CD14-positive monocyte (primary cell): ENCODE measurements at regions not wholly inside any gene's neighbourhood (a gene's known extent, or its start where the extent isn't known, plus 50 kb on each side); places are given as distances from the start of the nearest gene placed in this dataset.

Experiments
- DNase-seq, 3 donors: peaks; one replicate each; pipeline ENCODE4 v3.0.0-alpha.2; 2011 to 2022
- H2AFZ ChIP-seq: 2 replicates; pipeline ENCODE4 v1.6.0; 2012; ENCODE audit warnings: mild to moderate bottlenecking, low read depth, low read length, inconsistent platforms; ENCODE audit not compliant: insufficient read depth, poor library complexity, severe bottlenecking
- H3K27ac ChIP-seq, 2 donors: 1 replicate in 1 of 2; 2 replicates in 1 of 2; pipeline ENCODE4 v1.5.1; 2012 to 2013; ENCODE audit warnings: low read length in 2 of 2, control low read depth in 1 of 2, inconsistent platforms in 1 of 2, low read depth in 1 of 2, mild to moderate bottlenecking in 1 of 2
- H3K27me3 ChIP-seq, 2 donors: one replicate each; pipeline versions ENCODE4 v1.6.0 to v1.6.1; 2011 to 2013; ENCODE audit warnings: low read length in 2 of 2; ENCODE audit not compliant: control insufficient read depth in 2 of 2, insufficient read depth in 2 of 2
- H3K36me3 ChIP-seq, 2 donors: replicated peaks in 1 of 2; 1 replicate in 1 of 2; 2 replicates in 1 of 2; pipeline versions ENCODE4 v1.5.1 to v1.6.1; 2012 to 2013; ENCODE audit warnings: low read length in 2 of 2, control low read depth in 1 of 2, inconsistent platforms in 1 of 2, mild to moderate bottlenecking in 1 of 2; ENCODE audit not compliant: insufficient read depth in 2 of 2, control insufficient read depth in 1 of 2
- H3K4me1 ChIP-seq, 2 donors: 1 replicate in 1 of 2; 2 replicates in 1 of 2; pipeline versions ENCODE4 v1.5.1 to v1.6.1; 2012 to 2013; ENCODE audit warnings: low read length in 2 of 2, control low read depth in 1 of 2, inconsistent platforms in 1 of 2, mild to moderate bottlenecking in 1 of 2, moderate library complexity in 1 of 2; ENCODE audit not compliant: insufficient read depth in 2 of 2, control insufficient read depth in 1 of 2
- H3K4me2 ChIP-seq: replicated peaks from 2 replicates; pipeline ENCODE3; 2012; ENCODE audit warnings: low read length, moderate library complexity, mild to moderate bottlenecking; ENCODE audit not compliant: poor library complexity, severe bottlenecking; ENCODE audit errors: extremely low read depth
- H3K4me3 ChIP-seq, 3 experiments: fragments of 200-600 bp in 1 of 3; sonication (generic) in 1 of 3; replicated peaks in 1 of 3; 1 replicate in 2 of 3; 2 replicates in 1 of 3; pipeline ENCODE4 v1.5.1; 2011 to 2013; ENCODE audit warnings: low read length in 3 of 3, mild to moderate bottlenecking in 3 of 3, control low read depth in 2 of 3, low read depth in 2 of 3, inconsistent platforms in 1 of 3, moderate library complexity in 1 of 3
- H3K79me2 ChIP-seq: 2 replicates; pipeline ENCODE4 v1.6.0; 2012; ENCODE audit warnings: mild to moderate bottlenecking, control low read depth, inconsistent platforms, low read length, moderate library complexity; ENCODE audit not compliant: insufficient read depth
- H3K9ac ChIP-seq: 2 replicates; pipeline ENCODE4 v1.6.0; 2017; ENCODE audit warnings: low read length, mild to moderate bottlenecking; ENCODE audit not compliant: insufficient read depth, poor library complexity, severe bottlenecking
- H3K9me3 ChIP-seq, 2 donors: replicated peaks in 1 of 2; 1 replicate in 1 of 2; 2 replicates in 1 of 2; pipeline versions ENCODE4 v1.5.1 to v1.6.1; 2012 to 2013; ENCODE audit warnings: low read length in 2 of 2, control low read depth in 1 of 2; ENCODE audit not compliant: control insufficient read depth in 1 of 2, insufficient read depth in 1 of 2
- H4K20me1 ChIP-seq: 2 replicates; pipeline ENCODE4 v1.6.0; 2012; ENCODE audit warnings: mild to moderate bottlenecking, low read length, control low read depth, moderate library complexity; ENCODE audit not compliant: insufficient read depth
- H3K27ac Mint-ChIP-seq, 7 donors: one replicate each; pipeline ENCODE4 v1.8.0; 2020; ENCODE audit warnings: mild to moderate bottlenecking in 7 of 7, mixed read lengths in 7 of 7, moderate library complexity in 6 of 7, inconsistent platforms in 2 of 7
- H3K27me3 Mint-ChIP-seq, 3 donors: one replicate each; pipeline ENCODE4 v1.8.0; 2021 to 2022; ENCODE audit warnings: low read depth in 3 of 3, mild to moderate bottlenecking in 3 of 3, mixed read lengths in 3 of 3, moderate library complexity in 3 of 3, inconsistent platforms in 1 of 3
- H3K36me3 Mint-ChIP-seq, 2 donors: one replicate each; pipeline ENCODE4 v1.8.0; 2020; ENCODE audit warnings: mixed read lengths in 2 of 2, inconsistent platforms in 1 of 2, mild to moderate bottlenecking in 1 of 2
- H3K4me1 Mint-ChIP-seq: one replicate; pipeline ENCODE4 v1.8.0; 2020; ENCODE audit warnings: mild to moderate bottlenecking, mixed read lengths
- H3K4me3 Mint-ChIP-seq, 2 donors: one replicate each; pipeline ENCODE4 v1.8.0; 2020; ENCODE audit warnings: mild to moderate bottlenecking in 2 of 2, mixed read lengths in 2 of 2, moderate library complexity in 1 of 2
- H3K9me3 Mint-ChIP-seq, 7 donors: one replicate each; pipeline ENCODE4 v1.8.0; 2020 to 2022; ENCODE audit warnings: mixed read lengths in 7 of 7, mild to moderate bottlenecking in 6 of 7, moderate library complexity in 6 of 7, inconsistent platforms in 2 of 7
- CTCF ChIP-seq: fragments of 200-600 bp; IDR thresholded peaks from one replicate; pipeline ENCODE4 v1.8.0; 2022; ENCODE audit warnings: antibody characterized with exemption, mild to moderate bottlenecking
- WGBS: methylation state at CpG from one replicate; pipeline ENCODE4 v1.1.5; 2013; ENCODE audit warnings: missing lambda C conversion rate; ENCODE audit not compliant: insufficient coverage; 5-methylcytosine and 5-hydroxymethylcytosine counted together
- intact Hi-C, 2 donors: fragments of 100-400 bp; cut with micrococcal nuclease; formaldehyde crosslinking; loops; one replicate each; pipeline versions ENCODE4 v1.15.0 to v1.15.1; 2023

GRCh38 chr1:193707271-193708021 lies 521.0 kb upstream of the B3GALT2 start:
- Histone ChIP-seq H3K4me3 (no peak overlapping the region), H3K79me2 (no peaks in the 10 kb centered on the region), H3K27me3 (no peaks in the 10 kb centered on the region), H3K9ac (no peak overlapping the region), H3K9me3 (no peaks in the 10 kb centered on the region), H4K20me1 (no peaks in the 10 kb centered on the region), H3K4me2 (no peak overlapping the region), H2AFZ (no peak overlapping the region), H3K36me3 (no peaks in the 10 kb centered on the region), H3K4me1 (no peaks in the 10 kb centered on the region), H3K27ac (no peak overlapping the region)
- Mint-ChIP-seq H3K9me3 (peaks cover 0 to 8% (median 2%) of the 10 kb centered on the region in 7 donors), H3K4me1 (no peaks in the 10 kb centered on the region), H3K4me3 (no peak overlapping the region), H3K27ac (no peak overlapping the region), H3K36me3 (no peaks in the 10 kb centered on the region), H3K27me3 (peaks cover 0 to 2% (median 0%) of the 10 kb centered on the region in 3 donors)
- TF ChIP-seq CTCF, result no peak
- DNase-seq, result no peak
- intact Hi-C loops, result no loop called here
- no CpG with 5 or more reads among the region's 2 CpGs for WGBS

- intact Hi-C loops, result no loop called here
- no peaks in the 10 kb centered on the region for H3K36me3 Mint-ChIP-seq
- H3K4me3 Mint-ChIP-seq, result no peak overlapping the region
- no peaks in the 10 kb centered on the region for H3K36me3 ChIP-seq
- H3K4me2 ChIP-seq, result no peak overlapping the region
- no peaks in the 10 kb centered on the region for H3K27me3 ChIP-seq
- H3K4me3 ChIP-seq, result no peak overlapping the region
- no peak overlapping the region for H3K27ac ChIP-seq
- H3K4me1 Mint-ChIP-seq, result no peaks in the 10 kb centered on the region
- H3K27me3 Mint-ChIP-seq, result peaks cover 0 to 2% (median 0%) of the 10 kb centered on the region in 3 donors
- no peaks in the 10 kb centered on the region for H3K4me1 ChIP-seq
- DNase-seq, result no peak
- no peaks in the 10 kb centered on the region for H4K20me1 ChIP-seq
- no peak overlapping the region for H3K9ac ChIP-seq
- H3K79me2 ChIP-seq, result no peaks in the 10 kb centered on the region
- TF ChIP-seq CTCF, result no peak
- no peak overlapping the region for H3K27ac Mint-ChIP-seq
- H3K9me3 ChIP-seq, result no peaks in the 10 kb centered on the region
- H3K9me3 Mint-ChIP-seq, result peaks cover 0 to 6% (median 2%) of the 10 kb centered on the region in 7 donors
- no peak overlapping the region for H2AFZ ChIP-seq
Observed at GRCh38 chr1:193706766-193707165, 520.4 kb upstream of the B3GALT2 start.
